ENCODE measurements at regions not wholly inside any gene's neighbourhood (a gene's known extent, or its start where the extent isn't known, plus 50 kb on each side); places are given as distances from the start of the nearest gene placed in this dataset.

- ChIA-PET POLR2A (ENCODE audit: partially characterized antibody) (no interaction called here), CTCF (ENCODE audit: partially characterized antibody) (interaction anchor here (0.9 to 1.3 kb wide), 2 partner anchors 11 to 96 kb away, joined by 3 read pairs; no protein-coding TSS in a partner anchor)
- no peak overlapping the region for H2AFZ ChIP-seq (ENCODE audit: low read length)
- no peak overlapping the region for H2AK5ac ChIP-seq (ENCODE audit: low read depth, low read length)
- H3K18ac ChIP-seq (ENCODE audit: extremely low read depth, low read length), result no peak overlapping the region
- no peak overlapping the region for H3K56ac ChIP-seq (replicated peaks; ENCODE audit: insufficient read length, low read depth, low read length)
- no peak overlapping the region for H3K4ac ChIP-seq (replicated peaks; ENCODE audit: insufficient read length, low read depth, low read length)
- H3K14ac ChIP-seq (ENCODE audit: insufficient read length), result no peak overlapping the region
- H2BK20ac ChIP-seq (ENCODE audit: low read length), result no peak overlapping the region
- H3K27me3 ChIP-seq (replicated peaks in 1 of 4; ENCODE audit: control insufficient read depth in 3 of 4, extremely low read depth in 1 of 4, insufficient read depth in 3 of 4, low read length in 3 of 4), result no peaks in the 10 kb centered on the region
- H4K8ac ChIP-seq (ENCODE audit: extremely low read depth, insufficient read depth, low read length), result no peak overlapping the region
- no peak overlapping the region for H2BK120ac ChIP-seq (replicated peaks; ENCODE audit: low read depth, low read length)
- H3K9me3 ChIP-seq (ENCODE audit: insufficient read depth in 2 of 2, low read depth in 1 of 2, low read length in 1 of 2), result peaks cover 0 to 5% of the 10 kb centered on the region in 2 experiments; a peak in 1 of 4 replicates
- no peak overlapping the region for H3K4me3 ChIP-seq (ENCODE audit: extremely low read depth in 1 of 4, insufficient read depth in 2 of 4, low read depth in 3 of 4, low read length in 4 of 4)
- H3K4me1 ChIP-seq (replicated peaks in 1 of 4; ENCODE audit: control insufficient read depth in 3 of 4, insufficient read depth in 4 of 4, low read length in 3 of 4), result peaks cover 0 to 4% (median 2%) of the 10 kb centered on the region in 4 experiments; a peak in 4 of 7 replicates
- no peaks in the 10 kb centered on the region for H3K79me1 ChIP-seq (ENCODE audit: low read depth, low read length)
- DNase-seq (ENCODE audit: low read depth in 1 of 2, low spot score in 2 of 2) (no peak), FAIRE-seq (no peak)
- no peak overlapping the region for H3K9ac ChIP-seq (replicated peaks in 1 of 4; ENCODE audit: extremely low read depth in 1 of 4, low read depth in 3 of 4, low read length in 3 of 4)
- no peak overlapping the region for H4K5ac ChIP-seq (ENCODE audit: insufficient read length, low read depth, low read length)
- no peak overlapping the region for H2BK5ac ChIP-seq (ENCODE audit: low read depth, low read length)
- H3K23me2 ChIP-seq (ENCODE audit: low read depth, low read length), result no peaks in the 10 kb centered on the region
- no peak overlapping the region for H3K23ac ChIP-seq (ENCODE audit: insufficient read length)
- H2BK12ac ChIP-seq (ENCODE audit: low read depth, low read length), result no peak overlapping the region
- H4K91ac ChIP-seq (replicated peaks; ENCODE audit: insufficient read length, low read length), result no peak overlapping the region
- no peaks in the 10 kb centered on the region for H4K20me1 ChIP-seq (replicated peaks in 1 of 2; ENCODE audit: control insufficient read depth in 1 of 2, insufficient read depth in 2 of 2, low read length in 2 of 2)
- H3K4me2 ChIP-seq (ENCODE audit: insufficient read depth in 1 of 2, low read depth in 2 of 2, low read length in 2 of 2), result no peak overlapping the region
- no peak overlapping the region for H2BK15ac ChIP-seq (ENCODE audit: low read length)
- H3K36me3 ChIP-seq (ENCODE audit: control insufficient read depth in 2 of 4, insufficient read depth in 4 of 4, low read length in 3 of 4), result no peaks in the 10 kb centered on the region
- no peaks in the 10 kb centered on the region for H3K79me2 ChIP-seq (ENCODE audit: control insufficient read depth in 1 of 2, insufficient read depth in 2 of 2, low read length in 2 of 2)
- no peak overlapping the region for H3K27ac ChIP-seq (ENCODE audit: low read depth, low read length)
- TF ChIP-seq SIRT6 (IDR thresholded peaks at IDR 0.05; ENCODE audit: low read length) (no peak), NRF1 (IDR thresholded peaks at IDR 0.05; ENCODE audit: low read depth, low read length) (no peak), HDAC2 (IDR thresholded peaks at IDR 0.05; ENCODE audit: borderline replicate concordance in 1 of 2, low read depth in 2 of 2, low read length in 2 of 2) (no peak), E2F6 (IDR thresholded peaks at IDR 0.05) (no peak), TBP (IDR thresholded peaks at IDR 0.05; ENCODE audit: low read depth, low read length) (no peak), JUN (IDR thresholded peaks at IDR 0.05; ENCODE audit: low read depth, low read length) (no peak), TAF7 (optimal IDR thresholded peaks at IDR 0.05; ENCODE audit: borderline replicate concordance, low read depth, low read length) (no peak), MAFK (IDR thresholded peaks at IDR 0.05; ENCODE audit: low read depth, low read length) (no peak), RNF2 (IDR thresholded peaks at IDR 0.05; ENCODE audit: borderline replicate concordance, low read depth, low read length, missing control alignments, poor library complexity, severe bottlenecking) (no peak), NANOG (IDR thresholded peaks at IDR 0.05; ENCODE audit: insufficient read depth, low read depth, low read length, poor library complexity, severe bottlenecking) (no peak), EGR1 (IDR thresholded peaks at IDR 0.05; ENCODE audit: borderline replicate concordance, low read depth, low read length) (no peak), POLR2A (IDR thresholded peaks at IDR 0.05; ENCODE audit: control extremely low read depth in 1 of 2, low read depth in 2 of 2, low read length in 2 of 2) (no peak), RXRA (IDR thresholded peaks at IDR 0.05; ENCODE audit: insufficient read depth, low read depth, low read length) (no peak), TAF1 (IDR thresholded peaks at IDR 0.05; ENCODE audit: low read depth, low read length) (no peak), FOSL1 (IDR thresholded peaks at IDR 0.05; ENCODE audit: insufficient read depth, low read depth, low read length) (no peak)
These were observed 150.6 kb upstream of the NRG3 start for GRCh38 chr10:81724431-81724830.
